Osteocyte (in vitro differentiated cells): ENCODE measurements at regions not wholly inside any gene's neighbourhood (a gene's known extent, or its start where the extent isn't known, plus 50 kb on each side); places are given as distances from the start of the nearest gene placed in this dataset.

Source experiments
- DNase-seq: peaks from one replicate; pipeline ENCODE4 v3.0.0; 2021; ENCODE audit warnings: mixed read lengths; ENCODE audit not compliant: unreplicated experiment; ENCODE audit errors: extremely low spot score
- H3K27ac Mint-ChIP-seq: one replicate; pipeline ENCODE4 v1.8.0; 2021; ENCODE audit warnings: mild to moderate bottlenecking, mixed read lengths; ENCODE audit not compliant: unreplicated experiment
- H3K27me3 Mint-ChIP-seq: one replicate; pipeline ENCODE4 v1.8.0; 2021; ENCODE audit warnings: mixed read lengths; ENCODE audit not compliant: unreplicated experiment
- H3K36me3 Mint-ChIP-seq: one replicate; pipeline ENCODE4 v1.8.0; 2021; ENCODE audit warnings: mixed read lengths; ENCODE audit not compliant: unreplicated experiment
- H3K4me1 Mint-ChIP-seq: one replicate; pipeline ENCODE4 v1.8.0; 2021; ENCODE audit warnings: mixed read lengths; ENCODE audit not compliant: unreplicated experiment
- H3K4me3 Mint-ChIP-seq: one replicate; pipeline ENCODE4 v1.8.0; 2021; ENCODE audit warnings: mild to moderate bottlenecking, moderate library complexity, mixed read lengths; ENCODE audit not compliant: unreplicated experiment
- H3K9me3 Mint-ChIP-seq: one replicate; pipeline ENCODE4 v1.8.0; 2021; ENCODE audit warnings: mixed read lengths; ENCODE audit not compliant: unreplicated experiment
- CTCF ChIP-seq: fragments of 200-600 bp; sonication (generic); IDR thresholded peaks from 2 replicates; pipeline ENCODE4 v1.5.0; 2021; ENCODE audit warnings: antibody characterized with exemption, mild to moderate bottlenecking, moderate library complexity

DNA sequence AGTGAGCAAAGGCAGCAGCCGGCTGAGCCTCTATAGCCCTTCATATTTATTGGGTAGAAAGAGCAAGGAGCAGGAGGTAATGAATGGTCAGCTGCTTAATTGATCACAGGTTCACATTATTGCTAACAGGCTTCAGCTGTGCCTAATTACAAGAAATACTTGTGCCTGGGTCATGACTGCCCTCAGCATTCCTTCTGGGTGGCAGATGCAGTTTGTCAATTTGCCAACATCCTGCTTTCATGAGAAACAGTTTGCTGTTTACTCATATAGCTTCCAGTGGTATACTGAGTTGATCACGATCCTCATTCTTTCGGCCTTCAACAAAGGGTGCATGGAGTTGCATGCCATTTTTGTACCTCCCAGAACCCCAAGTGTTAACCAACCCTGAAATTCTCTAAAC, 81.0 kb upstream of the PLEKHG7 start:
- no peak overlapping the region for H3K4me3 Mint-ChIP-seq
- peaks cover 2% of the 10 kb centered on the region for H3K4me1 Mint-ChIP-seq
- no peak overlapping the region for H3K27ac Mint-ChIP-seq

GRCh38 chr12:92621312-92621711, 81.5 kb upstream of the PLEKHG7 start:
- peaks cover 6% of the 10 kb centered on the region for H3K9me3 Mint-ChIP-seq
- no peaks in the 10 kb centered on the region for H3K36me3 Mint-ChIP-seq
- H3K4me1 Mint-ChIP-seq: peaks cover 2% of the 10 kb centered on the region

More for the DNA sequence above, 81.0 kb upstream of the PLEKHG7 start:
- no peak for TF ChIP-seq CTCF
- Mint-ChIP-seq H3K9me3 (peaks cover 6% of the 10 kb centered on the region), H3K36me3 (no peaks in the 10 kb centered on the region), H3K27me3 (no peaks in the 10 kb centered on the region)
- no peak for DNase-seq

GRCh38 chr12:92619730-92620684, 82.8 kb upstream of the PLEKHG7 start:
- no peaks in the 10 kb centered on the region for H3K36me3 Mint-ChIP-seq
- no peaks in the 10 kb centered on the region for H3K27me3 Mint-ChIP-seq
- no peak for TF ChIP-seq CTCF
- no peak overlapping the region for H3K27ac Mint-ChIP-seq
- no peak for DNase-seq
- H3K4me3 Mint-ChIP-seq: no peak overlapping the region
- peaks cover 6% of the 10 kb centered on the region for H3K9me3 Mint-ChIP-seq
- peaks cover 2% of the 10 kb centered on the region for H3K4me1 Mint-ChIP-seq

More at GRCh38 chr12:92621312-92621711, 81.5 kb upstream of the PLEKHG7 start:
- no peak for DNase-seq
- Mint-ChIP-seq H3K4me3 (no peak overlapping the region), H3K27me3 (no peaks in the 10 kb centered on the region), H3K27ac (no peak overlapping the region)
- no peak for TF ChIP-seq CTCF

DNA sequence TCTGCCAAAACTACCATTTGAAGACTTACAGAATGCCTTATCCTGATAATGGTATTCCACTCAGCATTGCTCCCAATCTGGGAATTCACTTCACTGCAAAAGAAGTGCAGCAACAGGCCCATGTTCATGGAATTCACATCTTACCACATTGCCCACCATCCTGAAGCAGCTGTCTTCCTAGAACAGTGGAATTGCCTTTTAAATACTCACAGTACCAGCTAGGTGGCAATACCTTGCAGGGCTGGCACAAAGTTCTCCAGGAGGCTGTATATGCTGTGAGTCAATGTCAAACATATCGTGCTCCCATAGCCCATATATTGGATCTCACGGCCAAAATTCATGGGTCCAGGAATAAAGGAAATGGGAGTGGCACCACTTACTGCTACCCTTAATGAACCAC, 83.8 kb upstream of the PLEKHG7 start:
- Mint-ChIP-seq H3K4me1 (no peaks in the 10 kb centered on the region), H3K36me3 (no peaks in the 10 kb centered on the region), H3K4me3 (no peak overlapping the region), H3K27me3 (no peaks in the 10 kb centered on the region), H3K27ac (no peak overlapping the region), H3K9me3 (peaks cover 6% of the 10 kb centered on the region)
- no peak for TF ChIP-seq CTCF
- DNase-seq: no peak

DNA sequence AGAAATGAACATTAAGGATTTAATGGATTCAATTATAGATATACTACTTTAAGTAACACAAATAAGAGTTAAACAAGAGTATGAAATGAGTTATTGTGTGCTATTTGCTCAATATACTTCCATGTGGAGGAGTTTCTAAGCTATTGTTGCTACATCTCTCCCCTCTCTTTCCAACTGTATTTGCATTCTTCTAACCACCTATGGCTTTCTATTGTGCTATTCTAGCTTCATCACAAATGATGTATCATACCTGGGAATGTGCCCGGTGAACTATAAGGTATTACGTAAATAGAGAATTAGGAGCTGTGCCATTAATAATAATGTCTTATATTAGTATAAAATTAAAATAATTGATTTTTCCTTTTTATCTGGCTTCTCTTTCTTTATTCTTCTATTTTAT, 87.1 kb upstream of the PLEKHG7 start:
- H3K9me3 Mint-ChIP-seq: no peaks in the 10 kb centered on the region
- H3K27ac Mint-ChIP-seq: no peak overlapping the region
- H3K36me3 Mint-ChIP-seq: no peaks in the 10 kb centered on the region
- no peaks in the 10 kb centered on the region for H3K4me1 Mint-ChIP-seq
- DNase-seq: no peak
- H3K27me3 Mint-ChIP-seq: no peaks in the 10 kb centered on the region
- no peak for TF ChIP-seq CTCF
- H3K4me3 Mint-ChIP-seq: no peak overlapping the region
